LNCaP clone FGC (cell line): ENCODE measurements at regions not wholly inside any gene's neighbourhood (a gene's known extent, or its start where the extent isn't known, plus 50 kb on each side); places are given as distances from the start of the nearest gene placed in this dataset.

ENCODE experiments used
- DNase-seq: peaks from one replicate; pipeline ENCODE4 v3.0.0-alpha.2; 2011; ENCODE audit warnings: low read depth
- H3K4me3 ChIP-seq: 2 replicates; pipeline ENCODE4 v1.5.1; 2011; ENCODE audit warnings: mild to moderate bottlenecking, low read depth, low read length, control low read depth
- CTCF ChIP-seq: IDR thresholded peaks from 2 replicates; pipeline ENCODE4 v1.5.1; 2012; ENCODE audit warnings: mild to moderate bottlenecking; ENCODE audit not compliant: control insufficient read depth, insufficient read depth; ENCODE audit errors: extremely low read depth

- DNase-seq: no peak
- TF ChIP-seq CTCF: no peak
- H3K4me3 ChIP-seq: no peak overlapping the region
These were observed 165.2 kb downstream of the UBE2E3 start for GRCh38 chr2:181145645-181146044.

- no peak overlapping the region for H3K4me3 ChIP-seq
- no peak for TF ChIP-seq CTCF
- no peak for DNase-seq
These were observed 165.8 kb downstream of the UBE2E3 start for GRCh38 chr2:181146171-181146570.

- DNase-seq: no peak
- no peak overlapping the region for H3K4me3 ChIP-seq
- no peak for TF ChIP-seq CTCF
These were observed 168.7 kb downstream of the UBE2E3 start for GRCh38 chr2:181149056-181149455.

GRCh38 chr2:181152226-181152625, 171.8 kb downstream of the UBE2E3 start:
- no peak for TF ChIP-seq CTCF
- no peak overlapping the region for H3K4me3 ChIP-seq
- DNase-seq: no peak

GRCh38 chr2:181152701-181153100, 172.3 kb downstream of the UBE2E3 start:
- DNase-seq: no peak
- no peak overlapping the region for H3K4me3 ChIP-seq
- TF ChIP-seq CTCF: no peak

GRCh38 chr2:181153886-181154285, 173.5 kb downstream of the UBE2E3 start:
- TF ChIP-seq CTCF: no peak
- no peak for DNase-seq

GRCh38 chr2:181157326-181157725, 176.9 kb downstream of the UBE2E3 start:
- H3K4me3 ChIP-seq: no peak overlapping the region
- no peak for DNase-seq
- no peak for TF ChIP-seq CTCF

More at GRCh38 chr2:181153886-181154285, 173.5 kb downstream of the UBE2E3 start:
- no peak overlapping the region for H3K4me3 ChIP-seq
